IMR-90 (cell line): ENCODE measurements at regions not wholly inside any gene's neighbourhood (a gene's known extent, or its start where the extent isn't known, plus 50 kb on each side); places are given as distances from the start of the nearest gene placed in this dataset.

ENCODE experiments used
- BHLHE40 ChIP-seq: fragments of 150-350 bp; IDR thresholded peaks from 2 replicates; pipeline ENCODE4 v1.6.1; 2016; ENCODE audit warnings: mild to moderate bottlenecking, low read depth, low read length
- CEBPB ChIP-seq: IDR thresholded peaks from 2 replicates; pipeline ENCODE4 v1.6.1; 2012; ENCODE audit warnings: low read depth, low read length, improper control_type of control experiment
- CTCF ChIP-seq: conservative IDR thresholded peaks from 2 replicates; pipeline ENCODE4 v1.5.1; 2012; ENCODE audit warnings: mild to moderate bottlenecking, low read depth, low read length, improper control_type of control experiment
- ELK1 ChIP-seq: fragments of 150-350 bp; IDR thresholded peaks from 2 replicates; pipeline ENCODE4 v1.6.1; 2016; ENCODE audit warnings: low read depth, mild to moderate bottlenecking, low read length, moderate library complexity, borderline replicate concordance
- FOS ChIP-seq: fragments of 150-350 bp; IDR thresholded peaks from 2 replicates; pipeline ENCODE4 v1.6.1; 2016; ENCODE audit warnings: low read depth, low read length
- MAFK ChIP-seq: IDR thresholded peaks from 2 replicates; pipeline ENCODE4 v1.6.1; 2012; ENCODE audit warnings: low read depth, low read length, improper control_type of control experiment
- NFE2L2 ChIP-seq: fragments of 150-350 bp; IDR thresholded peaks from 2 replicates; pipeline ENCODE4 v1.6.1; 2016; ENCODE audit warnings: low read depth, mild to moderate bottlenecking, low read length
- POLR2A ChIP-seq: IDR thresholded peaks from 2 replicates; pipeline ENCODE4 v1.6.1; 2012; ENCODE audit warnings: mild to moderate bottlenecking, low read depth, low read length
- RAD21 ChIP-seq: IDR thresholded peaks from 2 replicates; pipeline ENCODE4 v1.6.1; 2012; ENCODE audit warnings: low read length, improper control_type of control experiment
- RCOR1 ChIP-seq: IDR thresholded peaks from 2 replicates; pipeline ENCODE4 v1.6.1; 2012; ENCODE audit warnings: mild to moderate bottlenecking, low read length, improper control_type of control experiment; ENCODE audit not compliant: insufficient replicate concordance
- RFX5 ChIP-seq: IDR thresholded peaks from 2 replicates; pipeline ENCODE4 v1.8.0; 2012; ENCODE audit warnings: low read depth, mild to moderate bottlenecking, low read length, moderate library complexity
- SMC3 ChIP-seq: fragments of 150-350 bp; IDR thresholded peaks from 2 replicates; pipeline ENCODE4 v1.6.1; 2016; ENCODE audit warnings: low read depth, mild to moderate bottlenecking, antibody characterized with exemption, low read length, moderate library complexity
- USF2 ChIP-seq: fragments of 150-350 bp; IDR thresholded peaks from 2 replicates; pipeline ENCODE4 v1.6.1; 2017; ENCODE audit warnings: mild to moderate bottlenecking, antibody characterized with exemption, low read length, low read depth

- no peak for TF ChIP-seq CTCF
- TF ChIP-seq SMC3 = no peak
- no peak for TF ChIP-seq POLR2A
- no peak for TF ChIP-seq BHLHE40
- no peak for TF ChIP-seq NFE2L2
- TF ChIP-seq MAFK = no peak
- no peak for TF ChIP-seq USF2
- no peak for TF ChIP-seq CEBPB
- TF ChIP-seq ELK1 = no peak
- no peak for TF ChIP-seq RCOR1
- no peak for TF ChIP-seq RFX5
- TF ChIP-seq RAD21 = no peak
- TF ChIP-seq FOS = no peak
These were observed 177.7 kb upstream of the SULF2 start for GRCh38 chr20:47963022-47963421.
